Epidermal melanocyte (primary cell): ENCODE measurements at regions not wholly inside any gene's neighbourhood (a gene's known extent, or its start where the extent isn't known, plus 50 kb on each side); places are given as distances from the start of the nearest gene placed in this dataset.
"Not testable (repeated sequence)": the region's sequence is repeated elsewhere in the genome, so short reads cannot be mapped to it uniquely, and the experiment has no call there.

Source experiments
- DNase-seq: peaks from one replicate; pipeline ENCODE4 v3.0.0; 2011; ENCODE audit warnings: low spot score; ENCODE audit not compliant: insufficient read length

DNA sequence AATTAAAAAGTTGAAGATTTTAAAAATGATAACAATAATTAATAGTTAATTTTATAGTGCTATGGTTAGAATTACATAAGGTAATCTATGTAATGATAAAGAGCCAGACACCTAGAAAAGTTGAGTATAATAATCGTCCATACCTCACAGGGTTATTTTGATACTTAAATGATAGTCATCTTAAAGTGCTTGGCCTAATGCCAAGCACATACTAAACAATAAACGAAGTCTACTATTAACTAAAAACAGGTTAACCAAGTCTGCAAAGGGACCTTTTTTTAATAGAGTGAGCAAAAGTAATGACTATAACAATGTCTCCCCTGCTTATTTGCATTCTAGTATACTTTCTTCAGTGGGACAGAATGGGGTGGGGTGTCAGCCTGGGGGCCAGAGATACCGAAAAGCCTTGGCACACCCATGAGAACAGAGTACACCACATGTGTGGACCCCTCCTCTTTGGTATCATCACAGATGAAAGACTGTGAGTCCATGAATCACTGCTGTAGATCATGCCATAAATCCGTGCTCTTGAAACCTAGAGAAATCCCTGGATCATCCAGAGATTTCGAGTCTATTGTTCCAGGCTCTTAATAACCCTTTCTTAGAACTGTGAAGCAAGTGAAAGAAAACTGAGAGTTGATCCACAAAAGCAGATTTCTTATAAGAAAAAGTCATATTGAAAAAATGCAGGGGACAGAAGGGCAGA lies 249.5 kb downstream of the PRELID2 start:
- no peak for DNase-seq

DNA sequence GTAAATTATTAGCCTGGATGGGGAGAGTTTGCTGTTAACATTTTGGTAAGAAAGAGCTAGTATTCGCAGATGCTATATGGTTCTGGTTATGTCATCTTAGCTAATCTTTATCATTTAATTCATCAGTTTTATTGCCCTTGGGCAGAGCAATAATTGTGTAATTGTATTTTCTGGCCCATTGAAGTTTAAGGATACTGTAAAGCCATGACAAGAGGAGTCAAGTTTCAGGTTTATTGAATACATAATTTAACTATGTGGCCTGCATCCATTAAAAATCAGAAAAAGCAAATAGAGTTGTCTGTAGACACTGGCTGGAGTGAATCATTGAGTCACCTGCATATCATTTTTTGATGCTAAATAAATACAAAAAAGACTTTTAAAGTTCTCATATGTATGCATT lies 255.8 kb downstream of the PRELID2 start:
- no peak for DNase-seq

DNA sequence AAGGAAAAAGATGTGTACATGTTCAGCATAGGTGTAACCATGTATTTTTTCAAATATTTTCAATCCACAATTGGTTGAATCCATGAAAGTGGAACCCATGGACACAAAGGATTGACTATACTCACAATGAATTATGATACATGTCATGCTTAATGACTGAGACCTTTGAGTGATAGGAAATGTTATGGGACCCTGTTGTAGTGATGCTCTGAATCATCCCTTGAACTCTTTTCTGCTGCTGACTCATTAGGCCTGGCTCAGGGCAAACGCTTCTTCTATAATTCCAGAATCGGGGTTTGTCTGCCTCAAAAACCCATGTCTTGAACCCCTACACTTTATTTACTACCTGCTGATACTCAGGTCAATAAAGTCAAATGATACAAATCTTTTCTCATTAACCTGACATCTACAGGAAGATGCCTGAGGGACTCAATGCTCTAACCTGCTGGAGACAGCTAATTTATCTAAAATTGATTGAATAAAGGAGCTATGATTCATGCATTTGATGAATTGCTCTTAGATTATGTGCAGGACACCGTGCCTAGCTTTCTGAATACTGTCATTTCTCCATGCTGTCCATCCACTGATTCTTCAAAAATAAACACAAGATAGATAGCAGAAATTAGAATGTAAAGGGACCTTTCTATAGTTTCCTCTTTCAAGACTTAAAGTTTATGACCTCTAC lies 260.1 kb downstream of the PRELID2 start:
- no peak for DNase-seq

DNA sequence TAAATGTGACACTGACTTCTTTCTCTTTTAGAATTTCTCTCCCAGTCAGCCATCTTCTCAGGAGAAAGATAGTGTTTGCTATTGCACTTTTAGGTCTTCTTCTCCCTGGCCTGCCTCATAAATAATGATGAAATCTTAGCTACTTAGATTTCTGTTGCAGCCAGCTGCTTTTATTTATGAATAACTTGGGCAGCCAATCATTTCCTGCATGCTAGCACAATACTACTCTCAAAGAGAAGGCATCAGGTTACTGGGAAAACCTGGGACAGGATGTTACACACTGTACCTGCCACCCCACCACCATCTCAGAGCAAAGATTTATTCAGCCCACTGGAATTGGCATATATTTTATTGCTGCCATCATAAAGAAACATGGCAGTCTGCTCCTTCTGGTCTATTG lies 266.6 kb downstream of the PRELID2 start:
- no peak for DNase-seq

DNA sequence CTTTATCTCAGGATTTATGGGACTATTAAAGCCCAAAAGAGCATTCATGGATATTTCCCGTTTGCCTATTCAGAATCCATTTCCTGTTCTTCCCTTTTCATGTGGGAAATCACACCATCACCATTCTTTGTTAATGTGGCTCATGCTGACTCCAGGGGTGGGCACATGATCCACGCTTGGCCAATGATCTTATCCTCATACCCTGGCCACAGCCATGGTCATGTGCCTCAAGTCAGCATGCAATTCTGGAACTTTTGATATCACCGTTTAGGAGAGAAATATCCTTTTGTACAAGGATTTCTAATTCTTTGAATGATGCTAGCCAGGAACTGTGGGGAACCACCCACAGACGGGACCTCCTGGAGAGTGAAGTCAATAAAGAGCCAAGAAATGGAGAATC lies 272.2 kb downstream of the PRELID2 start:
- no peak for DNase-seq

DNA sequence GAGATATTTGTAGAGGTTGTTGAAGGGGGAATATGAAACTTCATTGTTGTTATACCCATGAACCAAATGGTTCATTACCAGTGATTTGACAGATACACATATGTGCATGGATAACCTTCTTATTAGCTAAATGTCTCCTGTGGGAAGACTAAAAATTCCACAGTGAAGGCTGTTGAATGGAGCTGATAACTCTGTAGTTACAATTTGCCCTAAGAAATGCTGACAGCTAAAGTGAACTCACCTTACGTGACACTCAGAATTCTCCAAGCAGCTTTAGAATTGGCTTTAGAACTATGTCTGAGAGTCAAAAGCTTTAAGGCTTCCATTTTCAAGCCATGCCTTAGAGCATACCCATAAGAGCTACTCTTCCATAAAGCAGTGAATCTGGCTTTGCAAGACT lies 276.9 kb downstream of the PRELID2 start:
- DNase-seq, result no peak

DNA sequence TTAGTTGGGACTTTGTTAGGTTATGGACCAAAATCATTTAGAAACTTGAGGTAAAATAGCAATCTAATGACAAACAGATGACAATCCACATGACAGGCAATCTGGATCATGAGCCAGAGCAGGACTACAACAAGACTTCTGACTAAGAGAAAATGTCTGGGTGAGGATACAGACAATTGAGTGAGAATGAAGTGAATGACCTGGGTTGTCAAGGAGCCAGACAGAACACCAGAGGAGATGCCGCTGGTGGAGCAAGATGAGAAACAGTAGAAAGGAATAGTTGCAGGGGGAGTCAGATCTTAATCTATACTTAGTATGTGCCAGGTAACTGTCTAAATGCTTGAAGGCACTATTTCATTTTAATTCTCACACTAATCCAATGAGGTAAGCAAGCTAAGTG lies 277.8 kb downstream of the PRELID2 start:
- DNase-seq, result no peak

DNA sequence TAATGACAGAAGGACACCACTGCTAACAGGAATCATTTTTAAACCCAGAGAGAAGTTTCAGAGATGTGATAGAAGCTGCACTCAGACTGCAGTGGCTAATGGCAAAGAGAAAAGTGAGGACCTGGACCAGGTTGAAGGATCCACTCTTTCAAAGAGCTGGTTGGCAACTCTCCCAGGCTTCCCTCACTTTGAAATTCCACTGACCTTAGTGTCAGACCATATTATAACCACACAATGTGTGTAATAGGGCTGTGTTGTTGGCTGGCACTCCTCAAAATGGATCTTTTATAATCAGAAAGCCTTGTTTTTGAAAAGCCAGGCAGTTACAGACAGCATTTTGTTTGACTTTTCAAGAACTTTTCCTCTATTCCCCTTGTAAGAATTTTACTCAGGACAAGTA lies 280.7 kb downstream of the PRELID2 start:
- no peak for DNase-seq

DNA sequence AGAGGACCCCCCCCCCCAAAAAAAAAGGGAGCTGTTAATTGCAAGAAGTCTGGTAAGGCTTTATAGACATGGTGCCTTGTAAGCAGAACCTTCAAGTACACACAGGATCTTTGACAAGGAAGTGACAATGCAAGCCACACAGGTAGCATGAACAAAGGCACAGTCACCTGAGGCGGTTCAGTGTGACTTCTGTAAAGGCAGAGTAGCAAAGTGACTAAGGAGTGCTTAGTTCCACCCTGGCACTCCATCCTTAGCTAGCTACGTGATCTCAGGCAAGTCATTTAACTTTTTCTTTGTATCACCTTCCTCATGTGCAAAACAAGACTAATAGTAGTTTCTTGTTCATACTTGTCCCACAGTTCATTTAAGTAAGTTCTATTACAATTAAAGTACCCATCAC lies 282.0 kb downstream of the PRELID2 start:
- DNase-seq, result no peak

DNA sequence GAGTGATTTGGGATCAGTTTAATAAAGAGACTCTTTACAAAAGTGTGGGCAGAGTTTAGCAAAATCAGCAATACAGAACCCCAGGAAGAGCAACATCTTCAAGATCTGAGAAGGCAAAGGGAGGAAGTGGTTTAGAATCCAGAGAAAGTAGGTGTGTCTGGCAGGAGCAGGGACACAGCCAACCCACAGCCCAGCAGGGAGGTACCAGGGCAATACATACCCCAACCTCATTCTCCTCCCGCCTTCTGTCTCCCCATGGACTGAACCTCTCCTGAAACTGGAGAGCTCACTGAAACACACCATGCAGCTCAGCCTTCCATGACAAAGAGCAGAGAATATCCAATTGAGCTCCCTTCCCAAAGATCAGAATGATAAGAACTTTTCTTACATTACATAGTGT lies 283.4 kb downstream of the PRELID2 start:
- no peak for DNase-seq

DNA sequence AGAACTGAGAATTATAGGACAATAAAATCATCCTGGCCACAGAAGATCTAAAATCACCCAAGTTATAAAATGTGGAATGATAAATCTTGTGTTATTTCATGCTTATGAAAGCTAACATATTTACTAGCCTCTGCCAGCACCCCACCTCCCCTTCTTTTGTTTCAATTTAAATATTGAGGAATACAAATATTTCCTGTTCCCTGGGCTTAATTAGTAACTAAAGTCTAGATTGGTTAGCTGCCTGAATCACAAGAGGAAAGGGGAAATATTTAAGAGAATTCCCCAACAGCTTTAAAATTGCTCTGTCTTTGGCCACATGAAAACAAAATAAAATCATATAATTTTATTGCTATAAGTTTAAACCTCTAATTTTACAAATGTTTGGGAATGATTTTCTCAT lies 287.0 kb downstream of the PRELID2 start:
- DNase-seq, result no peak

DNA sequence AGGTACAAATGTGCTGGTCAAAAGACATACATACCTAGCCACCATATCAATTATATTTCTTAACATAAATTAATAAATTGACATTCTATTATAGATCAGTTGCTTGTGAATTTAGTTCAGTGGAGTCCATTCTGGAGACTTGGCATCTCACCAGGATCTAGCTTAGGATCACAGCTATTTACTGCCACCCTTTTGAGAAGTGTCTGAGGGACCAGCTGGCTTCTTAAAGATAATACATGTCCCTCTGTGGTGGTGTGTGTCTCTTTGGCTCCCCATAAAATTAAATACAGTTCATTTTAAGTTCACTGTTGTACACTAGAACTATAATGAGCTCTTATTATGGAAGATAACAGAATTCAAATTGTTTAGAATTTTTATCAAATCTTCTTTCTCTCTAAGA lies 290.7 kb downstream of the PRELID2 start:
- DNase-seq, result no peak

DNA sequence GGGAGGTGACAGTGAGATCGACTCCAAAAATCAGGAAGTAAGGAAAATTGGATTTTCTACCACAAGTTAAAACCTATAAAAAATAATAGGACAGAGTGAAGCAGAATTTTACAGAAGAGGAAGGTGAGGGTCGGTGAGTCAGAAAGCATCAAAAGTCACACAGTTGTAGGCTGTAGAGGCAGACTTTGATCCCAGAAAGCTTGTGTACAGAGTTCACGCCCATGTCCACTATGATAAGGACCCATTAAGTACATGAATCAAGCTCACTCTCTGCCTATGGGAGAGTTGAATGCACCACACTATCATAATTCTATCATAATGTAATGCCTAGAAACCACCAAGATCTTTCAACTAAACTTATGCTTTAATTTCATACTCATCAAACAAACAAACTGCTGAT lies 291.2 kb downstream of the PRELID2 start:
- no peak for DNase-seq

DNA sequence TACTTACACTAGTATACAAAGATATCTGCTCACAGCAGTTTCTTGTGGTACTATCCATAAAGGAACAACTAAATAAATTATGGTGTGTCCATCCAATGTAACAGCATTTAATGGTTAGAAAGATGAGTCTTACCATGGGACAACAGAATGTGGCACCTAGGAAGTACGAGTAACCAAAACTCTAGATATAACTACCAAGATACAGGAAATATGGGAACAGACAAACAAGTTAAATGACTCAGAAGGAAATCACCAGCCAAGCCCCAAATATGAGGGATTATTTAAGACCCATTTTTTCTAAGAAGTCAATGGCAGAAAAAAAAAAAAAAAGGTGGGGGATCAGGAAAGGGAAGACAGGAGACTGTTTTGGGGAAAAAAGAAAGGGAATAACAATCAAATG lies 294.8 kb downstream of the PRELID2 start:
- DNase-seq, result no peak

DNA sequence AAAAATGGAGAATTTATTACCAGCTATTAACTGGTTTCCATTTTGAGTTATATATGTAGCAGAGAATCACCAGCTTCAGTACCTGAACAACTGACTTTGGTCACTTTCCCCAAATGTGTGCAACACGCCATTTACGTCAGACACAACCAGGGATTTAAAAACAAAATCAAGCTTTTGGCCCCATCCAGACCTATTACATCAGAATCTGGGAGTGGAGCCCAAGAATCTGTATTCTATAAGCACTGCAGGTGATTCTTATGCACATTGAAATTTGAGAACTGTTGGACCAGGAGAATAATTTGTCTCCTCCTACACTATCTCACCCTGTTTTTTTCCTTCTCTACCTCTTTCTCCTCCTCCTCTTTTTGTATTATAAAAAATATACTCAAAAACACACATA lies 295.9 kb downstream of the PRELID2 start:
- no peak for DNase-seq

DNA sequence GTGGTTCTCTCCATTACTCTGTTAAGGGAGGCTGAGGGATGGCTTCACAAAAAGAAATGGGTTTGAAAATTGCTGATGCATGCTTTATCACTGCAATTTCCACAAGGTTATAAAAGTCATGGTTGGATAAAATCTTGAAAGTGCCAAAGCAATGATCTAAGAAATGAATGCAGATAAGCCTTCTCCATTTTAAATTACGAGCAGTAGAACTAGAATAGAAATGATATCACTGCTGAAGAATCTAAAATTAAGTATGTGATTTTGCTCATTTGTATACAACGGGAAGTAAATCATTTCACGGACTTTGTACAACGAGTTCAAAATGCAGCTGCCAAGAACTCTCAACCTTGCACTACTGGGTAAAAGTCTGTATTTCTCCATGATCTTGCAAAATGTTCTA lies 299.0 kb downstream of the PRELID2 start:
- DNase-seq, result no peak

DNA sequence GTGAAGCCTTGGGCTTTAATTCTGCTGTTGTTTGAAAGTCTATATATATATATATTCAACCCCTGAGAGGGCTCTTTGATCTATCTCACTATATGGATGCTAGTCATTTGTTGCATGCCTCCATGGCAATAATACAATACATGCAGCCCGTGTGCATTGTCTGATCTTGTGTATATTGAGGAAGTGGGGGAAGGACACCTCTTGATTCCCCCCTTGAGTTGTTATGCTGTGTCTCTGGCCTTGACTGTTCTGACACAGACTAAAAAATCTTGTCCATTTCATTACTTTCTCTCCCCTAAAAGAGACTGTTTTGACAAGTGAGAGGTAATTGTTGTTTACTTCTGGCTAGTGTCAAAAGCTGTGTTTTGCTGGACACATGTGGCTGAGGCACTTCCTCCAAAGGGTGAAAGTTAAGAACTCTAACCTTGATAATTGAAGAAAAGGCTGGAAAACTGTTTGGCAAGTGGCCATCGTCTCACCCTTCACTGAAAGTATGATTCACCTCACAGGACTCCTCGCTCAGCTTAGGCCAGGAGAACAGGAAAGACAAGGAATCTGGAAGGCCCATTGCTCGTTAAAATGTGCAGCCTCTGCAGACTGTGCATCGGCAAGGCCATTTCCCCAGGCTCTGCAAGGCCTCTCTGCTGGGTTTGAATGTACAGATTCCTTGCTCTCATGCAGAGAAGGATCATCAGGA lies 304.0 kb downstream of the PRELID2 start:
- DNase-seq, result no peak

DNA sequence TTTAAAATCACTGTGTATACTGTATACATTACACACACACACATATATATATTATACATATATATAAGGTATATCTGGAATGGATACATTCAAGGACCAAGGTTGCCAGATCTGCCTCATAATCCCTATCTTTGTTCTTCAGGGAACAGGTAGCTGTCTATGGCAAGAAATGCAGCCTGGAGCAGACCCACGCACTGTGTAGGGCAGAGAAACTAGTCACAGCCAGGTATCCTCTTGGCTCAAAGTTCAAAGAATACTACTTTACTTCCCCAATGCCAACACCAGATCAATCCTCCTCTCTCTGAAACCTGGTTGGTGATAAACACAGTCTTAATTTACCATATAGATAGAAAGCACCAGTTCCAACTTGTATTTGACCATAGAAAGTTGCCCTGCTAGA lies 313.6 kb downstream of the PRELID2 start:
- DNase-seq, result no peak

DNA sequence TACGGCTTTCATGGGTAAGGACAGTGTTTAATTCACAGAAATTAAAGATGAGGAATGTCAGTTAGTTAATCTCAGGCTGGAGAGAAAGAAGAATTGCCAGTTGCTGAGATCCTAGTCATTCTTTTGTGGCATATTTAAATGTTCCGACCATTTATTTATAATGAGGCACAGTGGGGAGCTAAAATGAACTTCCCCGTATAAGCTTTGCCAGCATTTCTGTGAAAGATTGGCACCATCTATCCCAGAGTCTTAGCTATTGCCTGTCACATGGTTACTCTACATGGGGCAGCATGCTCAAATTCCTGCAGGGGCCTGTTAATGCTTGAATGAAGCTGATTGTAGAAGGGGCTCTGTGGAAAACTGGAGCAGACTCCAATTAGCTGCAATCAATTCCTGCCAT lies 314.1 kb downstream of the PRELID2 start:
- DNase-seq, result no peak

DNA sequence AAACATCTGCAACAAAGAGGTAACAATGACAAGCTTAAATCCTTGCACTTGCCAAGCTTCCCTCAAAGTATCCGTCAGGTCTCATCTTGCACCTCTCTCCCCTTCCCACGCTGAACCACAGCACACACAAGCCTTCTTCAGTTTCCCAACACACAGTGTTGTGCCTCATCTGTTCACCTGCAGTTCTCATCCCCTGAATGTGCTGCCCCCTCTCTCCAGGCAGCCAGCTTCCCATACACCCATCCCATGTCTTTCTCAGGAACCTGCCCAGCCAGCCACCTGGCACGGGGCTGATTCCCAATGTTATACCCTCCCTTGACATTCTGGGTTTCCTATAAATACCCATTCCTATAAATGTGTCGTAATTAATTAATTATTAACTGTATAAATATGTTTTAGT lies 314.8 kb downstream of the PRELID2 start:
- no peak for DNase-seq

DNA sequence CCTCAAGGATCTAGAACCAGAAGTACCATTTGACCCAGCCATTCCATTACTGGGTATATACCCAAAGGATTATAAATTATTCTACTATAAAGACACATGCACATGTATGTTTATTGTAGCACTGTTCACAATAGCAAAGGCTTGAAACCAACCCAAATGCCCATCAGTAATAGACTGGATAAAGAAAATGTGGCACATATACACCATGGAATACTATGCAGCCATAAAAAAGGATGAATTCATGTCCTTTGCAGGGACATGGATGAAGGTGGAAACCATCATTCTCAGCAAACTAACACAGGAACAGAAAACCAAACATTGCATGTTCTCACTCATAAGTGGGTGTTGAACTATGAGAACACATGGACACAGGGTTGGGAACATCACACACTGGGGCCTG lies 317.6 kb downstream of the PRELID2 start:
- DNase-seq, result not testable (repeated sequence)

DNA sequence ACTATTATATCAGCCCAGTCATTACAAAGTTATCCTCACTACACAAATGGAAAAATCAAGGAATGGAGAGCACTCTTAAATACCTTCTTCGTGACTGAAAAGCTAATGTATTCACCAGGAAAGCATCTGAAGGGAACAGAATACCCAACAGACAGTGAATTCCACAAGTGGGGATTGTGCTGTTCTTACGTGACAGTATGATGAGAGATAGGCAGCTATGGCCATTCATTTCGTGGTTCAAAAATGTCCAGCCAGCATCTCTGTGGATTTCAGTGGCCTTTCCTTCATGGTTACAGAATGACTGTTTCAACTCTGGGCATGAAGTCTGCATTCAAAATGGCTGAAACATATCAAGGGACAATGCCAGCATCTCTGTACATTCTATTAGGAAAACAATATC lies 323.8 kb downstream of the PRELID2 start:
- DNase-seq, result no peak

DNA sequence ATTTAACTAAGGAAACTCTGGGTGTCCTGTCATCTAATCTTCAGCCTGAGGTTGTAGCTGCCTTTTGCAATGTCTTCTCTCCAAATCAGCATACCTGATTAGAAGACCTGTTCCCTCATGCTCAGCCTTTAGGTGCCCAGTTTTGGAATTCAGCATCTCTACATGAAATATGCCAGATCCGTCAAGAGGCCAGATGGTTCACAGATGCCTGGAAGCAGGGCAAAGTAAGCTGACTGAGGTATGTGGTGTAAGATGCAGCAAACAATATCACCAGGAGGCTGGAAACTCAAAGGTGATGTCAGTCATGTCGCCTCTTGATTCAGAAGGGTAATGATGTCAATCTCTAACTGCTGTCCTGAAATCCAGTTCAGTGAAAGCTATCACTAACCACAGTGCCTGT lies 324.4 kb downstream of the PRELID2 start:
- no peak for DNase-seq
